Astrocyte of the hippocampus (primary cell): ENCODE measurements at regions not wholly inside any gene's neighbourhood (a gene's known extent, or its start where the extent isn't known, plus 50 kb on each side); places are given as distances from the start of the nearest gene placed in this dataset.

Source experiments
- DNase-seq: peaks from one replicate; pipeline ENCODE4 v3.0.0; 2011; ENCODE audit warnings: low read depth, low spot score

- DNase-seq = no peak
These were observed 80.9 kb upstream of the ARHGAP28 start for GRCh38 chr18:6648581-6648980.

- DNase-seq = no peak
These were observed 79.9 kb upstream of the ARHGAP28 start for GRCh38 chr18:6649421-6650126.

- no peak for DNase-seq
These were observed 79.4 kb upstream of the ARHGAP28 start for GRCh38 chr18:6650127-6650507.

- no peak for DNase-seq
These were observed 78.8 kb upstream of the ARHGAP28 start for GRCh38 chr18:6650747-6651146.

- DNase-seq = no peak
These were observed 77.4 kb upstream of the ARHGAP28 start for GRCh38 chr18:6652098-6652497.

GRCh38 chr18:6653880-6654279 is 75.6 kb upstream of the ARHGAP28 start:
- no peak for DNase-seq

- DNase-seq = no peak
These were observed 69.4 kb upstream of the ARHGAP28 start for GRCh38 chr18:6659963-6660725.

- no peak for DNase-seq
These were observed 67.7 kb upstream of the ARHGAP28 start for GRCh38 chr18:6661692-6662415.

- no peak for DNase-seq
These were observed 63.4 kb upstream of the ARHGAP28 start for GRCh38 chr18:6666012-6666685.

GRCh38 chr18:6668836-6669235 is 60.7 kb upstream of the ARHGAP28 start:
- no peak for DNase-seq

GRCh38 chr18:6672821-6673308 is 56.7 kb upstream of the ARHGAP28 start:
- DNase-seq = no peak

GRCh38 chr18:6677086-6677485 is 52.4 kb upstream of the ARHGAP28 start:
- DNase-seq = no peak

- DNase-seq = no peak
These were observed 50.3 kb upstream of the ARHGAP28 start for GRCh38 chr18:6679201-6679600.
